MM.1S (cell line): ENCODE measurements at regions not wholly inside any gene's neighbourhood (a gene's known extent, or its start where the extent isn't known, plus 50 kb on each side); places are given as distances from the start of the nearest gene placed in this dataset.

Experiments used
- DNase-seq: peaks from one replicate; pipeline ENCODE4 v3.0.0-alpha.2; 2015
- H2AFZ ChIP-seq: fragments of 300-600 bp; sonication (generic); 2 replicates; pipeline ENCODE4 v1.6.0; 2016; ENCODE audit warnings: antibody characterized with exemption, low read length
- H3F3A ChIP-seq: fragments of 300-600 bp; sonication (generic); 2 replicates; pipeline ENCODE4 v1.6.1; 2016; ENCODE audit warnings: mild to moderate bottlenecking, antibody characterized with exemption, low read length, moderate library complexity, mixed read lengths; ENCODE audit not compliant: insufficient read depth
- H3K27ac ChIP-seq: fragments of 300-600 bp; sonication (generic); 2 replicates; pipeline ENCODE4 v1.5.1; 2016; ENCODE audit warnings: mild to moderate bottlenecking, low read length
- H3K27me3 ChIP-seq: fragments of 300-600 bp; sonication (generic); replicated peaks from 2 replicates; pipeline ENCODE4 v1.6.0; 2016; ENCODE audit warnings: low read length; ENCODE audit not compliant: insufficient read depth
- H3K36me3 ChIP-seq: fragments of 300-600 bp; sonication (generic); replicated peaks from 2 replicates; pipeline ENCODE4 v1.6.1; 2016; ENCODE audit warnings: mild to moderate bottlenecking, low read length, mixed read lengths; ENCODE audit not compliant: insufficient read depth
- H3K4me1 ChIP-seq: fragments of 300-600 bp; sonication (generic); 2 replicates; pipeline ENCODE4 v1.6.1; 2016; ENCODE audit warnings: low read length, mixed read lengths
- H3K4me2 ChIP-seq: fragments of 300-600 bp; sonication (generic); 2 replicates; pipeline ENCODE4 v1.6.0; 2016; ENCODE audit warnings: low read depth, low read length
- H3K4me3 ChIP-seq: fragments of 300-600 bp; sonication (generic); 2 replicates; pipeline ENCODE4 v1.5.1; 2016; ENCODE audit warnings: low read length, mixed read lengths
- H3K79me2 ChIP-seq: fragments of 300-600 bp; sonication (generic); 2 replicates; pipeline ENCODE4 v1.6.1; 2016; ENCODE audit warnings: mixed run types, low read length, mixed read lengths
- H3K9ac ChIP-seq: fragments of 300-600 bp; sonication (generic); 2 replicates; pipeline ENCODE4 v1.6.1; 2016; ENCODE audit warnings: low read length, mixed read lengths
- H3K9me2 ChIP-seq: fragments of 300-600 bp; sonication (generic); replicated peaks from 2 replicates; pipeline ENCODE4 v1.6.1; 2016; ENCODE audit warnings: mild to moderate bottlenecking, low read length, mixed read lengths; ENCODE audit not compliant: insufficient read depth
- H3K9me3 ChIP-seq: fragments of 300-600 bp; sonication (generic); replicated peaks from 2 replicates; pipeline ENCODE4 v1.6.1; 2016; ENCODE audit warnings: mild to moderate bottlenecking, low read length, mixed read lengths; ENCODE audit not compliant: insufficient read depth
- H4K20me1 ChIP-seq: fragments of 300-600 bp; sonication (generic); 2 replicates; pipeline ENCODE4 v1.6.1; 2016; ENCODE audit warnings: mild to moderate bottlenecking, low read length, moderate library complexity, mixed read lengths; ENCODE audit not compliant: insufficient read depth
- CTCF ChIP-seq: fragments of 300-600 bp; sonication (generic); IDR thresholded peaks from 2 replicates; pipeline ENCODE4 v1.5.1; 2016; ENCODE audit warnings: antibody characterized with exemption, low read length, mixed read lengths
- EZH2 ChIP-seq: fragments of 300-600 bp; sonication (generic); optimal IDR thresholded peaks from 2 replicates; pipeline ENCODE3; 2017; ENCODE audit warnings: low read depth, mild to moderate bottlenecking, antibody characterized with exemption, low read length, mixed read lengths
- EZH2phosphoT487 ChIP-seq: fragments of 300-600 bp; sonication (generic); IDR thresholded peaks from 2 replicates; pipeline ENCODE4 v1.6.1; 2018; ENCODE audit warnings: antibody characterized with exemption, low read length

GRCh38 chr1:4139646-4140045, 239.6 kb upstream of the C1orf174 start:
- no peak for DNase-seq
- no peaks in the 10 kb centered on the region for H3K9me3 ChIP-seq
- no peaks in the 10 kb centered on the region for H3F3A ChIP-seq
- no peaks in the 10 kb centered on the region for H3K79me2 ChIP-seq
- H3K36me3 ChIP-seq, result no peaks in the 10 kb centered on the region
- H3K9ac ChIP-seq, result no peak overlapping the region
- H3K4me3 ChIP-seq, result no peak overlapping the region
- TF ChIP-seq EZH2 (no peak), CTCF (no peak), EZH2phosphoT487 (no peak)
- no peak overlapping the region for H3K4me2 ChIP-seq
- no peaks in the 10 kb centered on the region for H3K4me1 ChIP-seq
- H3K27me3 ChIP-seq, result peaks cover 78% of the 10 kb centered on the region
- H4K20me1 ChIP-seq, result no peaks in the 10 kb centered on the region
- no peaks in the 10 kb centered on the region for H3K9me2 ChIP-seq
- H3K27ac ChIP-seq, result no peak overlapping the region
- no peak overlapping the region for H2AFZ ChIP-seq

GRCh38 chr1:4140241-4140640, 240.2 kb upstream of the C1orf174 start:
- Histone ChIP-seq H2AFZ (no peak overlapping the region), H3K9ac (no peak overlapping the region), H3K4me2 (no peak overlapping the region), H3K27me3 (peaks cover 77% of the 10 kb centered on the region), H3K27ac (no peak overlapping the region), H3K9me3 (no peaks in the 10 kb centered on the region), H3K4me3 (no peak overlapping the region), H3F3A (no peaks in the 10 kb centered on the region), H3K79me2 (no peaks in the 10 kb centered on the region), H3K36me3 (no peaks in the 10 kb centered on the region), H4K20me1 (no peaks in the 10 kb centered on the region), H3K4me1 (no peaks in the 10 kb centered on the region), H3K9me2 (no peaks in the 10 kb centered on the region)
- TF ChIP-seq EZH2 (no peak), EZH2phosphoT487 (no peak), CTCF (no peak)
- no peak for DNase-seq

GRCh38 chr1:4140821-4141220, 240.7 kb upstream of the C1orf174 start:
- H3K9ac ChIP-seq, result no peak overlapping the region
- TF ChIP-seq CTCF, result no peak
- no peak for TF ChIP-seq EZH2phosphoT487
- TF ChIP-seq EZH2, result no peak
- H3K4me3 ChIP-seq, result no peak overlapping the region
- no peaks in the 10 kb centered on the region for H3F3A ChIP-seq
- H3K9me2 ChIP-seq, result no peaks in the 10 kb centered on the region
- no peaks in the 10 kb centered on the region for H3K9me3 ChIP-seq
- H3K4me2 ChIP-seq, result no peak overlapping the region
- no peak overlapping the region for H2AFZ ChIP-seq
- no peaks in the 10 kb centered on the region for H3K4me1 ChIP-seq
- no peak for DNase-seq
- no peaks in the 10 kb centered on the region for H3K79me2 ChIP-seq
- H3K36me3 ChIP-seq, result no peaks in the 10 kb centered on the region
- no peak overlapping the region for H3K27ac ChIP-seq
- H3K27me3 ChIP-seq, result peaks cover 81% of the 10 kb centered on the region
- H4K20me1 ChIP-seq, result no peaks in the 10 kb centered on the region
